Neural cell (in vitro differentiated cells): ENCODE measurements at regions not wholly inside any gene's neighbourhood (a gene's known extent, or its start where the extent isn't known, plus 50 kb on each side); places are given as distances from the start of the nearest gene placed in this dataset.

ENCODE experiments used
- CTCF ChIP-seq: fragments of 450-650 bp; IDR thresholded peaks from 2 replicates; pipeline ENCODE4 v1.5.1; 2014; ENCODE audit warnings: antibody characterized with exemption, mild to moderate bottlenecking, moderate library complexity; ENCODE audit not compliant: poor library complexity, severe bottlenecking
- EP300 ChIP-seq: fragments of 450-650 bp; conservative IDR thresholded peaks from 2 replicates; pipeline ENCODE4 v1.6.1; 2014; ENCODE audit warnings: antibody characterized with exemption, mild to moderate bottlenecking, moderate library complexity; ENCODE audit not compliant: poor library complexity, severe bottlenecking
- EZH2 ChIP-seq: fragments of 200-600, 300-800 bp; shearing (Covaris generic), sonication (generic); IDR thresholded peaks from 2 replicates; pipeline ENCODE4 v1.6.1; 2014; ENCODE audit warnings: antibody characterized with exemption, low read length, borderline replicate concordance, mild to moderate bottlenecking; ENCODE audit not compliant: insufficient read depth, poor library complexity, severe bottlenecking
- TAF1 ChIP-seq: IDR thresholded peaks from 2 replicates; pipeline ENCODE4 v1.6.1; 2012; ENCODE audit warnings: low read depth

GRCh38 chr6:67350729-67351128, 1284.4 kb upstream of the ADGRB3 start:
- TF ChIP-seq EP300 (no peak), CTCF (no peak), EZH2 (no peak), TAF1 (no peak)
